ENCODE measurements at regions not wholly inside any gene's neighbourhood (a gene's known extent, or its start where the extent isn't known, plus 50 kb on each side); places are given as distances from the start of the nearest gene placed in this dataset.

- POLR2A ChIA-PET = interaction anchor here (0.5 to 0.9 kb wide), 2 partner anchors 12 to 48 kb away, joined by 3 to 4 read pairs; no protein-coding TSS in a partner anchor
- TF ChIP-seq ZNF425 (CRISPR knock-in tag; conservative IDR thresholded peaks at IDR 0.05) (no peak), SP1 (CRISPR knock-in tag; conservative IDR thresholded peaks at IDR 0.05) (0 out of 2 replicates have a peak, but pooled peaks have one; percentile 26), ZNF317 (CRISPR knock-in tag; IDR thresholded peaks at IDR 0.05; ENCODE audit: borderline replicate concordance, low read depth) (no peak), FOXK1 (CRISPR knock-in tag; IDR thresholded peaks at IDR 0.05) (0 out of 2 replicates have a peak, but pooled peaks have one; percentile 32), ZNF671 (CRISPR knock-in tag; IDR thresholded peaks at IDR 0.05) (no peak), ZNF512 (CRISPR knock-in tag; IDR thresholded peaks at IDR 0.05; ENCODE audit: borderline replicate concordance) (no peak), NFYB (CRISPR knock-in tag; conservative IDR thresholded peaks at IDR 0.05; ENCODE audit: low read depth) (no peak), E2F1 (CRISPR knock-in tag; IDR thresholded peaks at IDR 0.05) (no peak), ZNF423 (CRISPR knock-in tag; IDR thresholded peaks at IDR 0.05) (peak; percentile 59; the same call in 1 of the 2 replicates), E2F4 (CRISPR knock-in tag; IDR thresholded peaks at IDR 0.05; ENCODE audit: borderline replicate concordance, low read depth) (no peak), JUN (CRISPR knock-in tag; IDR thresholded peaks at IDR 0.05) (no peak), PRDM15 (CRISPR knock-in tag; IDR thresholded peaks at IDR 0.05) (peak; percentile 27; the same call in 1 of the 2 replicates), IRF1 (CRISPR knock-in tag; IDR thresholded peaks at IDR 0.05) (no peak), ZNF138 (CRISPR knock-in tag; conservative IDR thresholded peaks at IDR 0.05) (no peak), OVOL2 (CRISPR knock-in tag; IDR thresholded peaks at IDR 0.05; ENCODE audit: borderline replicate concordance) (no peak)
- Mint-ChIP-seq H3K4me1 (peaks cover 33% of the 10 kb centered on the region), H3K4me3 (peak overlapping the region; percentile 7; the same call in 1 of the 2 replicates), H3K27me3 (ENCODE audit: low read depth) (peaks cover 99% of the 10 kb centered on the region), H3K27ac (no peak overlapping the region), H3K9me3 (no peaks in the 10 kb centered on the region), H3K36me3 (no peaks in the 10 kb centered on the region)
- CTCF ChIA-PET = interaction anchor here (0.5 to 3.1 kb wide), 14 partner anchors 9 to 150 kb away, joined by 3 to 30 read pairs (median 6); partner anchors contain the start of gene SCAND1
- ATAC-seq (peak; percentile 96), DNase-seq (ENCODE audit: low spot score) (peak; percentile 58)
Measured at GRCh38 chr20:36097337-36098151, 57.0 kb upstream of the EPB41L1 start.

Measured in WTC11 (cell line).